K562 (cell line): ENCODE measurements at regions not wholly inside any gene's neighbourhood (a gene's known extent, or its start where the extent isn't known, plus 50 kb on each side); places are given as distances from the start of the nearest gene placed in this dataset.

Experiments used
- ATAC-seq: fragments of 200-7000 bp; cut with Tn5 transposase; 3 replicates; pipeline ENCODE4 v1.9.1; 2020; ENCODE audit warnings: moderate library complexity
- BruUV-seq: library from RNA; stranded (reverse); fragments of 400-500 nt; replicated peaks from 2 replicates; lab custom pipeline; 2021; lab: Mats Ljungman, UMichigan
- CTCF ChIA-PET: fragments of 300-600 bp; formaldehyde crosslinking; extraction: SDS; loops from one replicate; lab custom pipeline; 2021; ENCODE audit warnings: low intra/inter-chr PET ratio; lab: Yijun Ruan, JAX
- POLR2A ChIA-PET: fragments of 300-600, 350-650 bp; sonication (Branson Sonifier 250); formaldehyde crosslinking; extraction: SDS; loops from one replicate; lab custom pipeline; 2021; ENCODE audit warnings: antibody characterized with exemption, inconsistent platforms; lab: Yijun Ruan, JAX
- DNase-seq, 4 experiments: peaks; one replicate each; pipeline versions ENCODE4 v3.0.0 to v3.0.0-alpha.2; 2011 to 2018; ENCODE audit warnings: low spot score in 3 of 4, mixed read lengths in 3 of 4; ENCODE audit errors: extremely low read depth in 1 of 4
- FAIRE-seq: peaks from 2 replicates; lab custom pipeline; 2011; peaks lifted over from hg19 to GRCh38; lab: Jason Lieb, UNC
- H2AFZ ChIP-seq: 2 replicates; pipeline ENCODE4 v1.6.0; 2011; ENCODE audit warnings: low read depth, low read length, control low read depth, inconsistent platforms
- H3K27ac ChIP-seq: fragments of 200-600 bp; 3 replicates; pipeline ENCODE4 v1.8.0; 2011; ENCODE audit warnings: low read depth, mild to moderate bottlenecking, control low read depth, inconsistent platforms, low read length, moderate library complexity, mixed read lengths; ENCODE audit errors: extremely low read depth
- H3K27me3 ChIP-seq, 2 experiments: fragments of 300-600 bp in 1 of 2; 2 replicates in 1 of 2; 3 replicates in 1 of 2; pipeline versions ENCODE4 v1.6.0 to v1.8.0; 2011; ENCODE audit warnings: inconsistent platforms in 2 of 2, low read length in 2 of 2, mild to moderate bottlenecking in 1 of 2, mixed read lengths in 1 of 2, moderate library complexity in 1 of 2; ENCODE audit not compliant: control insufficient read depth in 2 of 2, insufficient read depth in 2 of 2
- H3K36me3 ChIP-seq: fragments of 300-600 bp; 3 replicates; pipeline ENCODE4 v1.8.0; 2011; ENCODE audit warnings: mild to moderate bottlenecking, low read length, inconsistent platforms; ENCODE audit not compliant: control insufficient read depth, insufficient read depth
- H3K4me1 ChIP-seq, 2 experiments: fragments of 200-600 bp in 1 of 2; replicated peaks in 1 of 2; 2 replicates in 1 of 2; 3 replicates in 1 of 2; pipeline versions ENCODE4 v1.5.1 to v1.8.0; 2011; ENCODE audit warnings: inconsistent platforms in 2 of 2, low read length in 2 of 2, mild to moderate bottlenecking in 1 of 2, mixed read lengths in 1 of 2, moderate library complexity in 1 of 2; ENCODE audit not compliant: control insufficient read depth in 2 of 2, insufficient read depth in 2 of 2
- H3K4me2 ChIP-seq: 2 replicates; pipeline ENCODE4 v1.6.1; 2011; ENCODE audit warnings: low read length, control low read depth, inconsistent platforms, mixed read lengths; ENCODE audit not compliant: insufficient read depth
- H3K4me3 ChIP-seq: fragments of 200-600 bp; sonication (generic), shearing (Covaris generic); 2 replicates; pipeline ENCODE4 v1.5.1; 2016; ENCODE audit warnings: control low read depth, inconsistent platforms
- H3K79me2 ChIP-seq: fragments of 200-600 bp; 3 replicates; pipeline ENCODE4 v1.8.0; 2011; ENCODE audit warnings: low read length, inconsistent platforms; ENCODE audit not compliant: control insufficient read depth, insufficient read depth
- H3K9ac ChIP-seq, 2 experiments: 2 replicates each; pipeline versions ENCODE4 v1.6.0 to v1.6.1; 2011; ENCODE audit warnings: low read depth in 2 of 2, low read length in 2 of 2, control low read depth in 1 of 2, inconsistent platforms in 1 of 2, mild to moderate bottlenecking in 1 of 2, mixed read lengths in 1 of 2; ENCODE audit not compliant: insufficient read depth in 1 of 2
- H3K9me1 ChIP-seq: one replicate; pipeline ENCODE4 v1.6.0; 2011; ENCODE audit warnings: inconsistent platforms, mild to moderate bottlenecking, low read length, moderate library complexity; ENCODE audit not compliant: control insufficient read depth, insufficient read depth
- H3K9me3 ChIP-seq: replicated peaks from 2 replicates; pipeline ENCODE4 v1.5.1; 2011; ENCODE audit warnings: low read depth, low read length, inconsistent platforms; ENCODE audit not compliant: control insufficient read depth, insufficient read depth
- H4K20me1 ChIP-seq: replicated peaks from 2 replicates; pipeline ENCODE4 v1.6.1; 2011; ENCODE audit warnings: low read length, inconsistent platforms, mixed read lengths; ENCODE audit not compliant: control insufficient read depth, insufficient read depth
- NFXL1 ChIP-seq: fragments of 450-650 bp; formaldehyde crosslinking; IDR thresholded peaks from 2 replicates; pipeline ENCODE4 v1.4.0; 2021; ENCODE audit warnings: mild to moderate bottlenecking
- SRSF3 ChIP-seq: fragments of 200-400 bp; formaldehyde crosslinking; IDR thresholded peaks from 2 replicates; pipeline ENCODE4 v1.6.1; 2016; ENCODE audit warnings: mild to moderate bottlenecking, low read length, moderate library complexity; ENCODE audit not compliant: insufficient read depth
- TEAD1 ChIP-seq, 2 experiments: fragments of 450-650 bp in 1 of 2; sonication (generic) in 1 of 2; formaldehyde crosslinking; IDR thresholded peaks; 2 replicates each; pipeline versions ENCODE4 v1.4.0 to v1.8.0; 2020 to 2022; ENCODE audit warnings: mild to moderate bottlenecking in 2 of 2, missing genetic modification reagents in 1 of 2
- ZBTB5 ChIP-seq: fragments of 450-650 bp; IDR thresholded peaks from 2 replicates; pipeline ENCODE4 v1.6.1; 2017; ENCODE audit warnings: antibody characterized with exemption
- ZNF277 ChIP-seq: fragments of 250-450 bp; sonication (Bioruptor Pico); IDR thresholded peaks from 2 replicates; pipeline ENCODE4 v1.8.0; 2022; ENCODE audit warnings: inconsistent platforms, mild to moderate bottlenecking, moderate library complexity, borderline replicate concordance
- ZNF507 ChIP-seq: conservative IDR thresholded peaks from 2 replicates; pipeline ENCODE4 v1.6.1; 2017; ENCODE audit warnings: missing genetic modification characterization, missing compliant biosample characterization
- WGBS: fragments of 100-300 bp; shearing (Covaris generic); methylation state at CpG from one replicate; pipeline ENCODE4 v1.1.6; 2016; ENCODE audit warnings: low coverage, mixed read lengths; ENCODE audit not compliant: insufficient coverage; ENCODE audit errors: missing lambda C conversion rate; 5-methylcytosine and 5-hydroxymethylcytosine counted together
- in situ Hi-C: fragments of 300-500 bp; cut with MboI; formaldehyde crosslinking; loops from 4 replicates; pipeline ENCODE4 v1.15.0; 2018; ENCODE audit warnings: inconsistent platforms, mixed read lengths
- intact Hi-C: fragments of 100-400 bp; cut with micrococcal nuclease; formaldehyde crosslinking; loops from 2 replicates; pipeline ENCODE4 v1.14.2; 2022

DNA sequence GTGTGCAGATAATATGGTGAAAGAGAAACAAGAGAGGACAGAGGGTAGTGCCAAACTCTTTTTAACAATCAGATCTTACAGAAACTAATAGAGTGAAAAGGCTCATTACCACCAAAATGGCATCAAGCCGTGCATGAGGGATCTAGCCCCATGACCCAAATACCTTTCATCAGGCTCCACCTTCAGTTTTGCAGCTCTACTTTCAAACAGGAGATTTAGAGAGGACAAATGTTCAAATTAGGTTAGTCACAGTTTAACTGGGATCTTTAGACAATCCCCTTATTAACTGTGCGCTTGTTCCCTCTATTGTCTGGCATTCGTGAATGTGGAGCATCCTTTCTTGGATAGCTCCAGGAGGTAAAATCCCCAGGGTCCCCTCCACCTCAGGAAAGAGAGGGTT is 1209.3 kb upstream of the CHAC2 start:
- Histone ChIP-seq H3K36me3 (no peaks in the 10 kb centered on the region), H4K20me1 (no peaks in the 10 kb centered on the region)
- TF ChIP-seq TEAD1 (CRISPR knock-in tag; IDR thresholded peaks at IDR 0.05) (no peak), ZBTB5 (no peak), ZNF277 (CRISPR knock-in tag) (no peak), SRSF3 (no peak), ZNF507 (tag) (no peak), NFXL1 (CRISPR knock-in tag) (no peak)
- TF ChIP-seq, all 486 proteins: peak for 0
- in situ Hi-C loops (no loop called here), intact Hi-C loops (no loop called here)
- H3K9me3 ChIP-seq = no peaks in the 10 kb centered on the region
- H3K27ac ChIP-seq = no peak overlapping the region
- no peaks in the 10 kb centered on the region for H3K27me3 ChIP-seq
- no peaks in the 10 kb centered on the region for H3K4me1 ChIP-seq
- CTCF ChIA-PET = no interaction called here
- no TSS peak for BruUV-seq
- ATAC-seq (no peak), DNase-seq (no peak), FAIRE-seq (no peak)
- 0% methylated on average over 3 of the region's 3 CpGs for WGBS
- POLR2A ChIA-PET = no interaction called here
- no peak overlapping the region for H3K9ac ChIP-seq
- H2AFZ ChIP-seq = no peak overlapping the region
- H3K79me2 ChIP-seq = no peaks in the 10 kb centered on the region
- no peak overlapping the region for H3K4me2 ChIP-seq
- H3K9me1 ChIP-seq = no peaks in the 10 kb centered on the region
- no peak overlapping the region for H3K4me3 ChIP-seq
